ENCODE measurements at regions not wholly inside any gene's neighbourhood (a gene's known extent, or its start where the extent isn't known, plus 50 kb on each side); places are given as distances from the start of the nearest gene placed in this dataset.

DNA sequence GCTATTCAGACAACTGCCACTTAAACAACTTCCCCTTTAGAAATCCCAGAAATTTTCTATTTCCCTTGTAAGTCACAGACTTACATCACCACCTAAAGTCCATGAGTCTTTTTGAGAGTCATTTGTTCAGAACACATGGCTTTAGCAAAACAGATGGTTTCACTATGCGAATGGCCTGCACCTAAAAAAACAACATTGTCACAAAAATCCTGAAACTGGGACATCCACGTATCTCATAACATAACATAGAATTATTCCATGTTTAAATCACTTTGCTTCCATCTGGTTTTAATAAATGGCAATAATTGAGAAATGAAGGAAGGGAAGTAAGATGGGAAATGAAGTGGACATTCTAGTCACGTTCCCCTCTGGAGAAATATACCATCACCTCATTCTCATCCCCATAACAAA is 155.3 kb upstream of the EDNRA start:
- H3K4me3 Mint-ChIP-seq = no peak overlapping the region
- DNase-seq (ENCODE audit: low read depth, low spot score) = no peak
- no peaks in the 10 kb centered on the region for H3K36me3 Mint-ChIP-seq (ENCODE audit: low read depth)
- H3K27me3 Mint-ChIP-seq (ENCODE audit: low read depth) = no peaks in the 10 kb centered on the region
- H3K4me1 Mint-ChIP-seq = no peaks in the 10 kb centered on the region
- no peaks in the 10 kb centered on the region for H3K9me3 Mint-ChIP-seq
- TF ChIP-seq, protein P1, sequence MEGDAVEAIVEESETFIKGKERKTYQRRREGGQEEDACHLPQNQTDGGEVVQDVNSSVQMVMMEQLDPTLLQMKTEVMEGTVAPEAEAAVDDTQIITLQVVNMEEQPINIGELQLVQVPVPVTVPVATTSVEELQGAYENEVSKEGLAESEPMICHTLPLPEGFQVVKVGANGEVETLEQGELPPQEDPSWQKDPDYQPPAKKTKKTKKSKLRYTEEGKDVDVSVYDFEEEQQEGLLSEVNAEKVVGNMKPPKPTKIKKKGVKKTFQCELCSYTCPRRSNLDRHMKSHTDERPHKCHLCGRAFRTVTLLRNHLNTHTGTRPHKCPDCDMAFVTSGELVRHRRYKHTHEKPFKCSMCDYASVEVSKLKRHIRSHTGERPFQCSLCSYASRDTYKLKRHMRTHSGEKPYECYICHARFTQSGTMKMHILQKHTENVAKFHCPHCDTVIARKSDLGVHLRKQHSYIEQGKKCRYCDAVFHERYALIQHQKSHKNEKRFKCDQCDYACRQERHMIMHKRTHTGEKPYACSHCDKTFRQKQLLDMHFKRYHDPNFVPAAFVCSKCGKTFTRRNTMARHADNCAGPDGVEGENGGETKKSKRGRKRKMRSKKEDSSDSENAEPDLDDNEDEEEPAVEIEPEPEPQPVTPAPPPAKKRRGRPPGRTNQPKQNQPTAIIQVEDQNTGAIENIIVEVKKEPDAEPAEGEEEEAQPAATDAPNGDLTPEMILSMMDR (conservative IDR thresholded peaks at IDR 0.05) = no peak
- H3K27ac Mint-ChIP-seq (ENCODE audit: unreplicated experiment) = no peak overlapping the region

DNA sequence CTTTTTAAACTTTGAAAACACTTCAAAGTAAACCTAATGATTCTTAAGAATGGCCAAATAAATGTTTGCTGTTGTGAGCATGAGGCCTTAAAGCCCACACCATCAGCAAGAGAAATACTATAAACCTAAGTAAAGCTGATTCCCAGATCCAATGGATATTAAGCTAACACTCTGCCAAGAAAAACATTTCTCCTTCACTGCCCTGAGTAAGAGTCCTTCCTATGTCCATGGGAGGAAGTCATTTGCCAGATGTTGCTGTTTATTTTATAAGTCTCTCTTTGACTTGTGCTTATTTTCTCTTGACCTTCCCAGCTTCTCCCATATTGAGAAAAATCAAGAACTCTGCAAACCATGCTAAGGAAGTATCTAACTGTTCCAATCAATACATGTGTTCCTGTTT is 154.3 kb upstream of the EDNRA start:
- no peaks in the 10 kb centered on the region for H3K36me3 Mint-ChIP-seq (ENCODE audit: low read depth)
- TF ChIP-seq, protein P1 (conservative IDR thresholded peaks at IDR 0.05) = no peak
- no peak overlapping the region for H3K4me3 Mint-ChIP-seq
- no peaks in the 10 kb centered on the region for H3K27me3 Mint-ChIP-seq (ENCODE audit: low read depth)
- no peaks in the 10 kb centered on the region for H3K4me1 Mint-ChIP-seq
- H3K27ac Mint-ChIP-seq (ENCODE audit: unreplicated experiment) = no peak overlapping the region
- no peak for DNase-seq (ENCODE audit: low read depth, low spot score)
- H3K9me3 Mint-ChIP-seq = no peaks in the 10 kb centered on the region

DNA sequence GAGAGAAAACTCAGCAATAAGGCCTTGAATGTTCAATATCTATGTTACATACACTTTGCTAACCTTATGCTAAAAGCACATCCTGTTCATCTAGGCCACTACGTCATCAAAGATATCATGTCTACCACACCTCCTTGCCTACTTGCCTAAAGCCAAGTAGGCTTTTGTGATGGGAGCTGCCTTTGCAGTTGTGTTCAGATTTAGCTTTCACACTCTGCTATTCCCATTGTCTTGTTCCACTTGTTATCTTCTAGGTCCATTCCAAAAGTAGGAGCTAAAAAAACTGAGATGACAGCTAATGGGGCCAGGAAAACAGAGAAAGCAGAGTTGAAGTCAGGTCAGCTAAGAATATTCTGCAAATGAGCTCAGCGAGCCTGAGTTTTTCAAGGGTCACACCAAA is 153.6 kb upstream of the EDNRA start:
- no peak for DNase-seq (ENCODE audit: low read depth, low spot score)
- Mint-ChIP-seq H3K27me3 (ENCODE audit: low read depth) (no peaks in the 10 kb centered on the region), H3K4me1 (no peaks in the 10 kb centered on the region), H3K27ac (ENCODE audit: unreplicated experiment) (no peak overlapping the region), H3K9me3 (no peaks in the 10 kb centered on the region), H3K4me3 (no peak overlapping the region), H3K36me3 (ENCODE audit: low read depth) (no peaks in the 10 kb centered on the region)
- TF ChIP-seq, protein P1 (conservative IDR thresholded peaks at IDR 0.05) = no peak

DNA sequence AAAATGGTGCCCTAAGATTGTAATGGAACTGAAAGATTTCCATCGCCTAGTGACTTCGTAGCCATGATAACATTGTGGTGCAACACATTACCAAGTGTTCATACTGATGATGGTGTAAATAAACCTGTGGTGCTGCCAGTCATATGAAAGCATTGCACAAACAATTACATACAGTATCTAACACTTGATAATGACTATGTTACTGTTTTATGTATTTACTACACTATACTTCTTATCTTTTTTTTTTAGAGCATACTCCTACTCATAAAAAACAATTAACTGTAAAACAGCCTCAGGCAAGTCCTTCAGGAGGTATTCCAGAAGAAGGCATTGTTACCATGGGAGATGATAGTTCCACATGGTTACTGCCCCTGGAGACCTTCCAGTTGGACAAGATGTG is 152.7 kb upstream of the EDNRA start:
- Mint-ChIP-seq H3K27ac (ENCODE audit: unreplicated experiment) (no peak overlapping the region), H3K9me3 (no peaks in the 10 kb centered on the region)

DNA sequence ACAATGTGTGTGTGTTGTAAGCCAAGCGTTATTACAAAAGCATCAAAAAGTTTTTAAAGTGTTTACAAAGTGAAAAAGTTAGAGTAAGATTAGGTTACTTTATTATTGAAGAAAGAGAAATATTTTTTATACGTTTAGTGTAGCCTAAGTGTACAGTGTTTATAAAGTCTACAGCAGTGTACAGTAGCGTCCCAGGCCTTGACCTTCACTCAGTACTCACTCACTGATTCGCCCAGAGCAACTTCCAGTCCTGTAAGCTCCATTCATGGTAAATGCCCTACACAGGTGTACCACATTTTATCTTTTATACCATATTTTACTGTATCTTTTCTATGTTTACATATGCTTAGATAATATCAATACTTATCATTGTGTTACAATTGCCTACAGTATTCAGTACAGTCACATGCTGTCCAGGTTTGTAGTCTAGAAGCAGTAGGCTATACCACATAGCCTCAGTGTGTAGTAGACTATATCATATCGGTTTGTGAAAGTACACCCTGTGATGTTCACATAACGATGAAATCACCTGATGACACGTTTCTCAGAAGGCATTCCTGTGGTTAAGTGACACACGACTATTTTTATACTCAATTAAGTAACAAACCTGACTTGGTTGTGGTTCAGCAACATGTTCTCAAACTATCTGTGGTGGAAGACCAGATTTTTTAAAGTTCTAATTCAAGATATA is 152.0 kb upstream of the EDNRA start:
- TF ChIP-seq, protein P1 (conservative IDR thresholded peaks at IDR 0.05) = no peak
- H3K4me3 Mint-ChIP-seq = no peak overlapping the region
- no peak for DNase-seq (ENCODE audit: low read depth, low spot score)
- no peak overlapping the region for H3K27ac Mint-ChIP-seq (ENCODE audit: unreplicated experiment)
- H3K36me3 Mint-ChIP-seq (ENCODE audit: low read depth) = no peaks in the 10 kb centered on the region
- no peaks in the 10 kb centered on the region for H3K27me3 Mint-ChIP-seq (ENCODE audit: low read depth)
- H3K4me1 Mint-ChIP-seq = no peaks in the 10 kb centered on the region
- no peaks in the 10 kb centered on the region for H3K9me3 Mint-ChIP-seq

More for the DNA sequence above, 152.7 kb upstream of the EDNRA start:
- Mint-ChIP-seq H3K4me1 (no peaks in the 10 kb centered on the region), H3K27me3 (ENCODE audit: low read depth) (no peaks in the 10 kb centered on the region), H3K36me3 (ENCODE audit: low read depth) (no peaks in the 10 kb centered on the region), H3K4me3 (no peak overlapping the region)
- DNase-seq (ENCODE audit: low read depth, low spot score) = no peak
- TF ChIP-seq, protein P1 (conservative IDR thresholded peaks at IDR 0.05) = no peak
